ENCODE measurements at regions not wholly inside any gene's neighbourhood (a gene's known extent, or its start where the extent isn't known, plus 50 kb on each side); places are given as distances from the start of the nearest gene placed in this dataset.

DNA sequence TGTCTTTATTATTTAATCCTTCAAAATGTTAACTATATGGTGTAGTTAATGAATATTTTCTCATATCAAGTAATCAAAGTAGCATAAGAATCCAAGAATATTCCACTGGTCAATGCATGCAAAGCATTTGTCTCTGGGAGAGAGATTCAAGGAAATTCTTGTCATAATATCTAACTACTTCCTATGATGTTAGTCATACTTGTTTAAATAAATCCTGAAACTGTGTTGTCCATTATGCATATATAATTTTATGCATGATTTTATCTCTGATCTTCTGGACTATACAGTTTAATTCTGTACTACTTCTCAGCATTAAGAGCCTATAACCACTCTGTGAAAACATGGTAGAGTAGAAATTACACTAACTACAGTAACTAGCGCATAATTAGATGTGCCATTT is 388.3 kb downstream of the NR4A2 start:
- TF ChIP-seq, protein P1, sequence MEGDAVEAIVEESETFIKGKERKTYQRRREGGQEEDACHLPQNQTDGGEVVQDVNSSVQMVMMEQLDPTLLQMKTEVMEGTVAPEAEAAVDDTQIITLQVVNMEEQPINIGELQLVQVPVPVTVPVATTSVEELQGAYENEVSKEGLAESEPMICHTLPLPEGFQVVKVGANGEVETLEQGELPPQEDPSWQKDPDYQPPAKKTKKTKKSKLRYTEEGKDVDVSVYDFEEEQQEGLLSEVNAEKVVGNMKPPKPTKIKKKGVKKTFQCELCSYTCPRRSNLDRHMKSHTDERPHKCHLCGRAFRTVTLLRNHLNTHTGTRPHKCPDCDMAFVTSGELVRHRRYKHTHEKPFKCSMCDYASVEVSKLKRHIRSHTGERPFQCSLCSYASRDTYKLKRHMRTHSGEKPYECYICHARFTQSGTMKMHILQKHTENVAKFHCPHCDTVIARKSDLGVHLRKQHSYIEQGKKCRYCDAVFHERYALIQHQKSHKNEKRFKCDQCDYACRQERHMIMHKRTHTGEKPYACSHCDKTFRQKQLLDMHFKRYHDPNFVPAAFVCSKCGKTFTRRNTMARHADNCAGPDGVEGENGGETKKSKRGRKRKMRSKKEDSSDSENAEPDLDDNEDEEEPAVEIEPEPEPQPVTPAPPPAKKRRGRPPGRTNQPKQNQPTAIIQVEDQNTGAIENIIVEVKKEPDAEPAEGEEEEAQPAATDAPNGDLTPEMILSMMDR (IDR thresholded peaks at IDR 0.05; ENCODE audit: low read depth, low read length): no peak
- TF ChIP-seq EZH2phosphoT487 (IDR thresholded peaks at IDR 0.05; ENCODE audit: low read depth): no peak
